Right hindlimb (tissue), 1 donor: ENCODE measurements at regions not wholly inside any gene's neighbourhood (a gene's known extent, or its start where the extent isn't known, plus 50 kb on each side); places are given as distances from the start of the nearest gene placed in this dataset.

Experiments
- DNase-seq: peaks from one replicate; pipeline ENCODE4 v3.0.0-alpha.2; 2018

DNA sequence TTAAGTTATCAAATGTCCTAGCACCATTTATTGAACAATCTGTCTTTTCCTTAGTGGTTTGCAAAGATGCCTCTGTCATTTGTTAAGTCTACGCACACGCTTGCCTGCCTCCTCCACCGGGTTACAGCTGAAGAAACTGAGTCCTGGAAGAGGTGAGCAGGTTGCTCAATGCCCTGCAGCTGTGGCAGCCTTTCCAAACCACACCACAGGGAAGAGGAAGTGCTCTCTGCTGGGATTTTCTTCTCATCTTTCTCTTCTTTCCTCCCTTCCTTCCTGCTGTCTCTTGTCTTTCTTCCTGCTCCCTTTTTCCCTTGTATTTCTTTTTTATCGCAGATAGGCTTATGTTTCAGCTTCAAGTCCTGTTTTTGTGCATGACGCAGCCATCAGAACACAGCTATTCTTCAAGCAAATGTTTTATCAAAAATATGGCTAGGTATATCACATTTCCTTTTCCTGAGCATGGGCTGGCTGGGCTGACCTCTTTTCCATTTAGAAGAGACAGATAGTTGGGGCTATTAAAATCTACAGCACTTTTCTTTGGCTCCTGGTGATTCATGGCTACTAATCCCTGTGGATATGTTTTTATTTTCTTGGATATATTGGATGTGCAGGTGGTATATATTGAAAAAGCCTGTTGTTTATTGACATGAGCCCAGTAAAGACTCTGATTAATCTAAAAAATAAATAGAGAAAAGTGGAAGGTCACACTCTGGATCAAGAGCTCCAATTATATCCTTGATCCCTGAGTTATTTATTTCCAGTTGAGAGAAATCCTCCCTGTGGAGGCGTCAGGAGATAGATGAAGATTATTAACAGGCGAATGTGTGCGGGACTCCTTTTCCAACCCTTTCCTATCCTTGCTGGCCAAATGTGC is 214.6 kb downstream of the TSN start:
- DNase-seq, result no peak

DNA sequence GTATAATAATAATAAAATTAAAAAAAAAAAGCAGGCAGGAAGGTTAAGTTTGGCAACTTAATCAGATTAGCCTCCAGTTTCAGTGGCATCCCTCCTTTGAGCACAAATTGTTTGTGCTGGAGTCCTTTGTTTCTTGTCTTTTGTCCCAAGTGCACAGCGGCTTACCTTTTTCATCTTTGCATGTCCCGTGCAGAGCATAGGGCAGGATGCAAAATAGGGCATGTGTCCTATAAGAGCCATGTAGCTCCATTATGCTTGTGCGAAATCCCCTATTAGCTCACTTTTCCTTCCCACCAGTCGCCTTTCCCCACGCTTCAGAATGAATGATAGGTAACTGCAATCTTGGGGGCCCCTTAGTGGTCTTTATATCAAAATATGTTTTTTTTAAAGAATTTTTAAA is 216.8 kb downstream of the TSN start:
- no peak for DNase-seq

DNA sequence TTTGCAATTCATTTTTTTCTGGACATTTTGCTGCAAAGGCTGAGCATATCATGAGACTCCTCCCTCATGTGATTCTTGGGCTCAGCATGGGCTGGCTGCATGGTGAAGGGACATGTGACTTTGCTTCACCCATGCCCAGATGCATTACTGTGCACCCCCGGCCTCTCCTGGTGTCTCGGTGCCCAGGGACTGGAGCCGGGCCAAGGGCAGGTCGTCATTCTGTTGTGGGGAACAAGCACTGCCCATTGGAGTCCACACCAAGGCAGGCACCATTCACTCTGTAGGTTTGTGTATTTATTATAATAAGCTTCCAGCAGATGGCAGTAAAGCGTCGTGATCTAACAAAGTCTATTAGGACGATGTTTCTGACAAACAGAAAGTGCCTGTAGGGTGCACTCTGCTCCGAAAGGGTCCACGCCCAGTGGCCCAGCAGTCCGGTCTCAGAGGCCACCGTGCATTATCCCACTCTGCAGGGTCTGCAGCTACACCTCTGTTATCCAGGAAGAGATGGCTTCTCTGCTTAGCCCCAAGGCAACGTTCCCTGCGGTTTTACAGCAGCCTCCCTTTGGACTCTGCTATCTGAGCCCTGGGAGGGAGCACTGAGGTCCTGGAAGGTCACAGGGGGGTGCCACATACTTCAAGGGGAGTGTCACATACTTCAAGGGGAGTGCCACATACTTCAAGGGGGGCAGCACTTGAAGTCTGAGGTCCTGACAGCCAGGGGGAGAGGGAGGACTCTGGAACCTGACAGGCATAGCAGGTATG is 219.6 kb downstream of the TSN start:
- peak; percentile 53 for DNase-seq

DNA sequence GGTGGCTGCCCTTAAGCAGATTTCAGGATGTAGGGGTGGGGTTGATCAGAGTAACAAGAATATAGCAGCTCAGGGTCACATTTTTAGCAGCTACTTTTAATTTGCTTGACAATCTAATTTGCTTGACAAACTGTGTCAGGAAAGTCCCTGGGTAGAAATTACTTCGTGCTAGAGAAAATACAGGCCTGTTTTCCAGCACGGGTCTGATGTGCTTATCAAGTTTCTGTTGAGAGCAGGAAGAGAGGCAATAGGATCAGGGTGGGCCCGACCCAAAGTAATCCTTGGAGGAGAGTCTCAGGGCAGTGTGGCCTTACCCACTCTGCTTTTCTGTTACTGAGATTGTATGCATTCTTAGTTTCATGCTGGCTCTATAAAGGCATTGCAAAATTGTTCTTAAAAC is 221.5 kb downstream of the TSN start:
- DNase-seq, result no peak

DNA sequence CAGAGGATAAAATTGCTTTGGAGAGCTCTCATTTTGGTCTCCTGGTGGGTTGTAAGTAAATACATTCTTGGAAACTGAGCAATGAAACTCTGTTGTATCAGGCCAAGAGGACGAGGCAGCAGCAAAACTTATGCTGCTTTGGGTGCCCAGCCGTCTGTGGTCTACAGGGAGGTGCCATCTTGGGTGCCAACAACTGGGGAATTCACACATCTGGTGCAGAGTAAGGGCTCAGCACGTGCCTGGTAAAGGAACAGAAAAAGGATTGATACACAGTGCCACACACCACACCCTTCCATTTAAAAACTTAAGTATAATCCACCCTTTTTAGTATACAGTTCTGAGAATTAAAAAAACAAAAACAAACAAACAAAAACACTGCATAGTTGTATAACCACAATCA is 221.9 kb downstream of the TSN start:
- no peak for DNase-seq

DNA sequence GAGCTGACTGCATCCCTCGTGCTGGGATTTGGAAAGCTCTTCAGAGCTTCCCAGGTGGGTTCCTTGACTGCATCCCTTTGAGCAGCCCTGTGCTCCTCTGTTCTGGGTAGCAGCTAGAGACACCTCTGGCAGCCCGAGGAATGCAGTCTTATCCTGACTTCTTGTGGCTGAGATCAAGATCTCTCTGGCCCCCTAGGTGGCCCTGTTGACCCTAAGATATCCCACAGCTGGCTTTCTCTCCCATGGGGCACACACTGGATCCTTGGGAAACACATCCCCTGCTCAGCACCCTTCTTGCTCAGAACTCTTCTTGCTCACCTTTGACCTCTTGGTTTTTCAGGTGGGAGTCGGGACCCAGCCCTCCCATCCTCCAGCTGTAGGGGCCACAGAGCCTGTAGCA is 237.2 kb downstream of the TSN start:
- DNase-seq, result no peak

DNA sequence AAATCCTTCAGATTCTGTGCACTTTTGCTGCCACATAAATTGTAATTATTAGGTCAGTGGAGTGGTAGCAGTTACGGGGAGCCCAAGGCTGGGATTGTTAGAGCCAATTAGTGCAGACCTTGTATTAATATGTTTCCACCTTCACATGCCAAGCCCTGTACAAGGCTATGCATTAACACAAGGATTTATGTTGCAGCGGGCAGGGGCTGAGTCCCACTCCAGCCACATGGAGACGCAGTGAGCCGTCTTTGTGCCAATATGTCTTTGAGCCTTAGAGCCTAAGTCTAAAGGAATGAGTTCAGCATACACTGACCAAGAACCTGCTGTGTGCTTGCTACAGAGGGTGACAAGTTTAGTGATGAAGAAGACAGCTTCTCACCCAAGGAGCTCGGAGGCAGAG is 238.2 kb downstream of the TSN start:
- no peak for DNase-seq

DNA sequence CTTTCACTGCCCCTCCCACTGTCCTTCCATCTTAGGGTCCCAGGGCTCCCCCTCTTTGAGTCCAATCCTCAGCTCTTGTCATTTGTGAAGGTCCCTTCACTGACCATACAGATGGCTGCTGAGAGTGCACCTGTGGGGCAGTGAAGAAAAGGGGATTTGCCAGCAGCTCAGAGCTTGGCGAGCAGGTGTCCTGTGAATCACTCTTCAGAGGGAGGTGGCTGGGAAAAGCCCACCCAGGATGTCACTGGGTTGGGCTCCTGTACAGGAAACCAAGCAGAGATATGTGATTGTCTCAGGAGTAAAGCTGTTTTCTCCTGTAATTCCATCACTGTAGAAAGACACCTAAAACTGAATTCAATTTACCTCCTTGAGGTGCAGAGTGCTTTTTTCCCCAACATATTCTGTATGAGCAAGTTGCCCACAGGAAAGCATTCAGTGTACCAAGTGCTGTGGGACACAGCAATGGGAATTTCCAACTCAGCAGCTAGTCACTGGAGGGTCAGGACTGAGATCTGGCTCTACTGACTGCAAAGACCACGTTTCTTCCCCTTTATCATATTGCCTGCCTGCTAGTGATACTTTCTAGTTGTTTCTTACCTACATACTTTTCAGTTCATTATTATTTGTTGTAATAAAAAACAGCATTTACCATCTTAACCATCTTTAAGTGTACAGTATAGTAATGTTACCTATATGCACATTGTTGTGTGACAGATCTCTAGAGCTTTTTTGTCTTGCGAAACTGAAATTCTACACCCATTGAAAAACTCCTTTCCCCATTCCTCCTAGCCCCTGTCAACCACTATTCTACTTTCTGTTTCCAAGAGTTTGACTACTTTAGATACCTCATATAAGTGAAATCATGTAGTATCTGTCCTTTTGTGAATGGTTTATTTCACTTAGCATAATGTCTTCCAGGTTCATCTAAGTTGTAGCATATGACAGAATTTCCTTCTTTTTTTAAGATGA is 239.1 kb downstream of the TSN start:
- DNase-seq, result no peak

DNA sequence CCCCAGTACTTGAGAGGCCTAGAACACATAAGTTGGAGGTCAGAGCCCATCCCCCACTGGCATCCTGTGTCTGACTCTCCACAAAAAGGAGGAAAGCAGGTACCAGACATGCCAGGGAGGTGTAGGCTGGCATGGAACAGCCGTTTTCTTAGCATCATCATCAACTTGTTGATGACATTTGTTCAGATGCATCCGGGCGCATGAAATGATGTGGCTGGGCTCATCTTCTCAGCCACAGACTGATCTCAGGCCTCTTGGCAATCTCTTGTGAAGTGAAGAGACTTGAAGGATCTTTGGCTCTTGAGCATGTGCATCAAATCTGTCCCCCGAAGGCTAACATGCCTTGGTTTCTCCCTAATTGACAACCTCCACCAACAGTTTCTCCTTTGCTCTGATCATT is 243.3 kb downstream of the TSN start:
- DNase-seq, result no peak

DNA sequence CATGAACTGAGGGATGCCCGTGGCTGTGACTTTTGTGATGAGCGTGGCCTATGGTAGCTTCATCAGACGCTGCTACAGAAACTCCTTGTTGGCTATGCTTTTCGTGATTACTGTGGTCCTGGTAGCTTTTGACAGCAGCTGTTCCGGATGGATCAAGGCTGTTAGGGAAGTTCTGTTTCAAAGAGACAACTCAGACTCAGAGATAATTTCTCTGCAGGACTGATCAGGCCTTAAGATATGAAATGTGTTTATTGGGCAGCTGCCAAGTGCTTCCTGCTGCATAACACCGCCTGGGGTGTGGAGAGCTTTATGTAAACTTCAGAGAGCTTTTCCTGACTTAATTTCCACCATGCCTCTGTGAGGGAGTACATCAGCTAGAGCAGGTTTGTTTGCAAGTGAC is 243.8 kb downstream of the TSN start:
- DNase-seq, result no peak

DNA sequence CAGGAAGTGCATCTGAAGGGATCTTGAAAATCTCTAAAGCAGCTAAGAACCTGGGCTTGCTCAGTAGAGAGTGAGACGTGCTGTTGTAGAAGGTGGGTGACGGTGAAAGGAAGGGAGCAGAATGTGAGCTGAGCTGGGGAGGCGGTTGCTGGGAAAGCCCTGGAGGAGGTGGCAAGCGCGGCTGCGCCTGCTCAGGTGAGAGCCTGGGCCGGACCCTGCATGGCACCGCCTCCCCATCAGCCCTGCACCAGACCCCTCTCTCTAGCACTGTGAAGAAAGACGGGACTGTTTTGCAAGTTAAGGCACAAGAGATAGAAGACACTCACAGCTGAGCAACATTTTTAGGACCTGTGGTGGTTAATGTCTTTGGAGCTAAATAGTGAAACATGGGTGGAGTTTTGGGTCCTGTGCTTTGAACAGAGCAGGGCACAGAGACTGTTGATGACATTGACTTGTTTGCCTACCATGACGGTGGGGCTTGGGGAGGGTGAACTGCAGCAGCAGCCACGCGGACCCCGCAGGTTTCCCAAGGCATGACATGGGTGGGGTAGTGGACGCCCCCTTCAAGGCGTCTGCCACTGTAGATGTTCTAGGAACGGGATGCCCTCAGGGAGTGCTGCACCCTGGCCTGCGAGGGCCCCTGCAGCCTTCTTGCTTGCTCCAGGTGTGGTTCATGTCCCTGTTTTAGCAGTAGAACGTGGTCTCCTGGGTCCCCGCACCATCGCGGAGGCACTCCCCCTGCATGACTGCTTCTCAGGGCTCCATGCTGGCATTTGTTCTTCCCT is 245.3 kb downstream of the TSN start:
- DNase-seq, result no peak

DNA sequence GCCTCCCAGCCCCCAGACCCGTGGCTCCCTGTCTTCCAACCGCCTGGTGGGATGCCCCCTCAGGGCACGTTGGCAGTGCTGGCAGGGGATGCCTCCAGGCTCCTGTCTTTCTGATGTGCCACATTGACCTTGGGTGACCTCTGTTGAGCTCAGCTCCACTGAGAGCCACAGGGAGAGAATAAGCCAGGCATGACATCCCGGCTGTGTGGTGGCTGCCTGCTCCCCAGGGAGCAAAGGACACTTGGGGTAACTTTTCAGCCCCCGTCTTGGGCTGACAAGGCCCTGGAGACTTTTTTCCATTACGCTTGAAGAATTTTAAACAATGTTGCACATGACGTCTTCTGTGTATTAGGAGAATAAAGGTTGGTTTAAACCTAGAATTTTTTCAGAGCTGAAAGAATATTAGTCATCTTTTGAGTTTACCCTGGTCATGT is 246.0 kb downstream of the TSN start:
- no peak for DNase-seq

DNA sequence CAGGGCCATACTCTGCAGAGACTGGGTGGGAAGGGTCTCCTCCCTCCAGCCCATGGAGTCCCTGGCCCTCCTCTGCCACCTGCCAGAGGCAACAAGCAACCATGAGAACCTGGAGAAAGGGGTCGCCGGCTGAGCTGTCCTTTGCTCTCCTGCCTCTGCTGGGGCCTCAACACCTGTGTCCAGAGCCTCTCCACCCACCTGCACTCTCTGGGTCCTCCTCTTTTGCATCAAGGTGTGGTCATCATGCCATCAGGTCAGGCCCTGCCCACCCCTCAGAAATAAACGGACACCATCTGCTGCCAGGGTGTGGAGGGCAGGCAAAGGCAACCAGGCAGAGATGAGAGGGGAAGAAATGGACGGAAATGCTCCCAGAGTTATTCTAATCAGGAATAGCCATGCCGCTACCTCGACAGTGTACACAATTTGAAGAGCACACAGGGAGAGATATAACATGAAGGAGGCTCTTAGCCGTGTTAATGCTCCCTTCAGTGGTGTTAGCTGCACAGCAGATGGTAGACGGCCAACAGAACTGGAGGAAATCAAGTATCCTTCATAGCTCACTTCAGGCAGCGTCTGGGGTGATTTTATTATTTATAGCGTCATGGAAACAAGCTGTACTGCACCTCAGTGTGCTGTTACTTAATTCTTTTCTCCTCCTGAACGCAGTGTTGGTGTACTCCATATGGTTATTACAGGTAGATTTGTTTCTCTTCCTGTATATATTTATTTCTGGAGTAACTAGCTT is 247.9 kb downstream of the TSN start:
- no peak for DNase-seq

DNA sequence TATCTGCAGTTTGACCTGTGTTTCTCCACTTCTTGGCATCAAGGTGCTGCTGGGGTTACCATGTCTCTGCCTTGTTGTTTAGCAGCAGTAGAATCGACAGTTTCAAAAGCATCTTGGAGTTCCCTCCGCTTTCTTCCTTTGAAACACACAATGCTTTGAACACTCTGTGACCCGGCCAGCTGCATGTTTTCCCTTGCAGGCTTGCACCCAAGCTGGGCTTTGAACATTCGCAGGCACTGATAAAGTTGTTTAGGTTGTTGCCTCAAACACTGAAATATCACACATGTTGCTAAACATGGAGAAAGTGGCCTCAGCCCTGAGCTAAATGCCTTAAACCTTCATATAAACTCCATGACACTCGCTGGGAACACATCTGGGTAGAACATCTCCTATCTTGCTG is 251.7 kb downstream of the TSN start:
- no peak for DNase-seq

DNA sequence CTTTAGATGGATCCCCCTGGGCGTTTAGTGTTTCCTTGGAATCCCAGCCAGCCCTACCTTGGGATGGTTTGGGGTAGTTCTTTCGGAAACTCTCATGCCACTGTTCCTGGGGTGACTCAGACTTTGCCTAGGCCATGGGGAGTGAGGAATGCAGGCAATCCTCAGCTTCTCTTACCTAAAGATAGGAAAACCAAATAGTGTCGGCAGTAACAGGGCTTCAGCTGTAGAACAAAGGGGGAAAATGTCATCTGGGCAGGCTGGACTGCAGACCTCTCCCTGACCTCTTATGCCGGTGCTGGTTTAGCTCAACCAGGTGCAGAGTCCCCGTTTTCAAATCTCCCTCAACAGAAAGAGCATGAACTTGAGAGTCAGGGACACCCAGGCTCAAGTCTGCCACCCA is 252.1 kb downstream of the TSN start:
- no peak for DNase-seq

DNA sequence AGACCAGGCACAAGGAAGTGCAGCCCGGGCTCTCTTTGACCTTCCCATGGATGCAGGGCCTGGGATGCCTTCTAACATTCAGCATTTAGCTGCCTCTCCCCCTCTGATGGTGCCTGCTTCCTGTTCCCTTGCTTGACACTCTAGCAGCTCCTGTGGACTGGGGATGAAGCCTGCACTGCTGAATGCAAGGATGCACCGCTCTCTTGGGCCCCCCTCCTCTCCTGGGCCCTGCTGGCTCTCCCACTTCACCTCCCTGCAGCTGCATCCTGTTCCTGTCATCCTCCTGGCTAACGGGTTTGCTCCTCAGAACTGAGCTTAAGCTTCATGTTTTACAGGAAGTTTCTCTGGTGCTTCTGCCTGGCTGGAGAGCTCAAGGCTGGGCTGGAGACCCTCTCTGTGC is 254.1 kb downstream of the TSN start:
- DNase-seq, result no peak

DNA sequence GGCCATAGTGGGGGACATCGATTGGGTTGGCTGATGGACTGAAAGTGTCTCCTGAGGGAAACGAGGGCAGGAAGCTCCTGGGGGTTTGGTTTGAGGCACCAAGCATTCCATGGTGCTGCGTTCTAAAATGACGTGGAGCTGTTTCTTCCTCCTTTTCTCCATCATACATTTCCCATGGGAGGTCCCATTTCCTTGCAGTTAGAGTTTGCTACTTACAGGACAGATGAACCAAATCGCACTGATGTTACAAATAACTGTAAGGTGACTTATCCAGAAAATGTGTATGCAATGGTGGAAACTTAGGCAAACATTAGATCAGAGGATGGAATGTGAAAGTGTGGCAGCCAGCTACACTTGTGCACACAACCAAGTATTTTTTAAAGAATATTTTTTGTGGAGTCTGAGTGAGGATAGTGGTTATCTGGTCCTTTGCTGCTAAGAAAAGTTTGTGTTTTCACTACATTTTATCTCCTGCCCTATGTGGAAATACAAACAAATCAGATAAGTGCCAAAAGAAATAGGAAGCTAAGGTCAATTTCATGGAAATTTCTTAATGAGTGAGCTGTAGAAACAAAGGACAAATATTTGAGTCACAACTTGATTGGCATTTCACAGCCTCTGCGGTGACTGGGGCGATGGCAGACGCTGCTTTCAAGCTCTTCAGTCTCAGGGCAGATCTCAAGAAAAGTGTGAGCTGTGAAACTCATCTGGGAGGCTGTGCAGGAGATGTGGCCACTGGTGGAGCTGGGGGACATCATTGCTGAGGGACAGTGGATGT is 256.2 kb downstream of the TSN start:
- DNase-seq, result no peak

DNA sequence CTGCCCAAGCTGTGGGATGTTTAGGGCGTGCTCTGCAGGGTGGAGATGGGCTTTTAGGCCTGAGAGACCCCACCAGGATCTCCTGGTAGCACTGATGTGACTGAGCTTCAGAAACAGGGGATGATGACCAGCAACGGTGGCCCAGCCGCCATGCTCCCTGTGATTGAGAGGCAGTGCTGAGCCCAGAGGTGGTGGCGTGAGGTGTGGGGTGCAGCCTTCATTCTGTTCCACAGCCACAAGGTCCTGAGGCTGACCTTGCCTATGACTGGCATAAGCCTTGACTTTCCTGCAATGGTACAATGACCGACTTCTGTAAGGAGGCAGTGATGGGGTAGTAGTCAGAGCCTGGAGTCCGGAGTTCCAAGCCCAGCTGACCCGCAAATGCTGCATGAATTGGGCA is 263.3 kb downstream of the TSN start:
- DNase-seq, result no peak

DNA sequence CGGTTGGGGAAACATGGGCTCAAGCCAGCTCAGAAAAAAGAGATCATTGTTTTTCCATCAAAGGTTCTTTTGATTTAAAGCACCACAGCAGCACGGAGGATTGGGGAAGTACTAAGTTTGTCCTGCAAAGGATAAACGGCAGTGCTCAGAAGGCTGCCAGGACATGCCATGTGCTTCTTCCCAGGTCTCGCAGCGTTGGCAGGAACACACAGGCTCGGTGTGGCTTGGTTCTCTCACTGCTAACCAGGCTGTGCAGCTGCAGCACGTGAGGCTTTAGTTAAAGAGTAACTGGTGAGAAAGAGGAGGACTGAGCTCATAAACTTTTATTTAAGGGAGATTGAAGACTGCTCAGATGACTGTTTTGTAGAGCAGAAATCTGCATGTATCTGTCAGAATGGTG is 264.3 kb downstream of the TSN start:
- DNase-seq, result peak; percentile 29

DNA sequence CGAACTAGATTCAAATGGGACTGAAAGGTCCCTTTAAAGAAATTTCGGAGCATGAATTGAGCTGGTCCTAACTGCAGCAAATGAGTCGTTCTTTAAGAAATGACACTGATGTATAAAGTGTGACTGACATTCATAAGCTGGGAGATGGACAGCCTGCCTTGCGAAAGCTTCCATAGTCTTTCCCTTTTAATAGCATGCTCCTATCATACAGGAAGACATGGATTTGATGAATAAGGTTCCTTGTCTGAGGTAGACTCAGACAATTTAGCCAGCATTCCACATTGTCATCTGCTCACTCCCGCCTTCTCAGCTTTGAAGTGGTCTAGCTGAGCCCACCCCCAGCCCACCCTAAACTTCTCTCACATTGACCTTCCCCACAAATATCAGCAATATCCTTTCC is 264.9 kb downstream of the TSN start:
- no peak for DNase-seq

DNA sequence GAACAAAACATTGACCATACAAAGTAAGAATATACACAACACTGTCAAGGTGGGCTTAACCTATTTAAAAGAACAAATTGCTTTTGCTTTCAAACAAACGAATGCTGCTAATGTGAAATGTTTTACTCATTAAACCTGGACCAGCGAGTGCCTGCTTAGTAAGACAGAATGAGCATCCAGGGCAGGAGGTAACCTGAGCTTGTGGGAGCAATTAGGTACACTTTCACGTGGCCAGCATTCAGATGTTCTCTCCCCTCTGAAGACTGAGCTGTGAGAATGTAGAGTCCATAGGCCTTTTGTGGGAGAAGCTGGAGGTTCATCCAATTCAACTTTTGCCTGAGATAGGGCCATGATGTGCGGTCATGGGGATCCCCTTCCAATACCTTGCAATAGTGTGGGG is 266.5 kb downstream of the TSN start:
- no peak for DNase-seq
